NT2/D1 (cell line): ENCODE measurements at regions not wholly inside any gene's neighbourhood (a gene's known extent, or its start where the extent isn't known, plus 50 kb on each side); places are given as distances from the start of the nearest gene placed in this dataset.

Source experiments
- DNase-seq: peaks from one replicate; pipeline ENCODE4 v3.0.0-alpha.2; 2011; ENCODE audit warnings: low read depth, low spot score
- H3K27me3 ChIP-seq: 2 replicates; pipeline ENCODE4 v1.6.0; 2011; ENCODE audit warnings: mild to moderate bottlenecking; ENCODE audit not compliant: insufficient read length, insufficient read depth
- H3K36me3 ChIP-seq: 2 replicates; pipeline ENCODE4 v1.6.1; 2011; ENCODE audit warnings: mild to moderate bottlenecking, low read length, mixed read lengths; ENCODE audit not compliant: insufficient read depth, insufficient read length
- H3K4me1 ChIP-seq: 2 replicates; pipeline ENCODE4 v1.5.1; 2011; ENCODE audit not compliant: insufficient read depth, insufficient read length
- H3K4me3 ChIP-seq: 2 replicates; pipeline ENCODE4 v1.5.1; 2011; ENCODE audit warnings: low read depth; ENCODE audit not compliant: insufficient read length
- H3K9ac ChIP-seq: 2 replicates; pipeline ENCODE4 v1.6.0; 2011; ENCODE audit warnings: low read depth; ENCODE audit not compliant: insufficient read length
- H3K9me3 ChIP-seq: 2 replicates; pipeline ENCODE4 v1.5.1; 2011; ENCODE audit warnings: mild to moderate bottlenecking, low read length; ENCODE audit not compliant: insufficient read depth
- SUZ12 ChIP-seq: IDR thresholded peaks from 2 replicates; pipeline ENCODE4 v1.6.1; 2011; ENCODE audit not compliant: insufficient read length, insufficient read depth; ENCODE audit errors: extremely low read depth
- YY1 ChIP-seq: IDR thresholded peaks from 2 replicates; pipeline ENCODE4 v1.6.1; 2011; ENCODE audit not compliant: insufficient read length, insufficient read depth
- ZNF274 ChIP-seq: IDR thresholded peaks from 2 replicates; pipeline ENCODE4 v1.6.1; 2011; ENCODE audit warnings: mild to moderate bottlenecking, low read depth, low read length

GRCh38 chr5:39566029-39566428 is 141.2 kb upstream of the DAB2 start:
- Histone ChIP-seq H3K9me3 (no peaks in the 10 kb centered on the region), H3K27me3 (no peaks in the 10 kb centered on the region), H3K36me3 (no peaks in the 10 kb centered on the region), H3K9ac (no peak overlapping the region), H3K4me3 (no peak overlapping the region), H3K4me1 (no peaks in the 10 kb centered on the region)
- no peak for DNase-seq
- no peak for TF ChIP-seq SUZ12
- TF ChIP-seq YY1, result no peak
- TF ChIP-seq ZNF274, result no peak

GRCh38 chr5:39561421-39561820 is 136.6 kb upstream of the DAB2 start:
- H3K4me3 ChIP-seq, result no peak overlapping the region
- H3K4me1 ChIP-seq, result no peaks in the 10 kb centered on the region
- TF ChIP-seq ZNF274 (no peak), SUZ12 (no peak), YY1 (no peak)
- no peaks in the 10 kb centered on the region for H3K27me3 ChIP-seq
- DNase-seq, result no peak
- H3K9me3 ChIP-seq, result no peaks in the 10 kb centered on the region
- no peak overlapping the region for H3K9ac ChIP-seq
- no peaks in the 10 kb centered on the region for H3K36me3 ChIP-seq

GRCh38 chr5:39560726-39561125 is 135.9 kb upstream of the DAB2 start:
- no peak overlapping the region for H3K9ac ChIP-seq
- H3K4me3 ChIP-seq, result no peak overlapping the region
- TF ChIP-seq ZNF274, result no peak
- no peak for TF ChIP-seq SUZ12
- no peak for TF ChIP-seq YY1
- DNase-seq, result no peak
- H3K9me3 ChIP-seq, result no peaks in the 10 kb centered on the region
- no peaks in the 10 kb centered on the region for H3K27me3 ChIP-seq
- no peaks in the 10 kb centered on the region for H3K36me3 ChIP-seq
- H3K4me1 ChIP-seq, result no peaks in the 10 kb centered on the region

- Histone ChIP-seq H3K27me3 (no peaks in the 10 kb centered on the region), H3K9me3 (no peaks in the 10 kb centered on the region), H3K4me3 (no peak overlapping the region), H3K36me3 (no peaks in the 10 kb centered on the region), H3K9ac (no peak overlapping the region), H3K4me1 (no peaks in the 10 kb centered on the region)
- TF ChIP-seq YY1 (no peak), ZNF274 (no peak), SUZ12 (no peak)
- no peak for DNase-seq
Measured at GRCh38 chr5:39559923-39560322, 135.1 kb upstream of the DAB2 start.

GRCh38 chr5:39558541-39558940 is 133.8 kb upstream of the DAB2 start:
- Histone ChIP-seq H3K9me3 (no peaks in the 10 kb centered on the region), H3K4me3 (no peak overlapping the region), H3K9ac (no peak overlapping the region), H3K4me1 (no peaks in the 10 kb centered on the region), H3K36me3 (no peaks in the 10 kb centered on the region), H3K27me3 (no peaks in the 10 kb centered on the region)
- DNase-seq, result no peak
- TF ChIP-seq YY1 (no peak), ZNF274 (no peak), SUZ12 (no peak)

GRCh38 chr5:39555788-39556187 is 131.0 kb upstream of the DAB2 start:
- no peak for DNase-seq
- Histone ChIP-seq H3K9ac (no peak overlapping the region), H3K4me3 (no peak overlapping the region), H3K36me3 (no peaks in the 10 kb centered on the region), H3K4me1 (no peaks in the 10 kb centered on the region), H3K9me3 (no peaks in the 10 kb centered on the region), H3K27me3 (no peaks in the 10 kb centered on the region)
- TF ChIP-seq YY1, result no peak
- no peak for TF ChIP-seq SUZ12
- TF ChIP-seq ZNF274, result no peak

- DNase-seq, result peak; percentile 13
- Histone ChIP-seq H3K27me3 (no peaks in the 10 kb centered on the region), H3K9me3 (no peaks in the 10 kb centered on the region), H3K36me3 (no peaks in the 10 kb centered on the region), H3K4me3 (no peak overlapping the region), H3K9ac (no peak overlapping the region), H3K4me1 (no peaks in the 10 kb centered on the region)
- no peak for TF ChIP-seq ZNF274
- TF ChIP-seq YY1, result no peak
- no peak for TF ChIP-seq SUZ12
Measured at GRCh38 chr5:39547553-39548154, 122.9 kb upstream of the DAB2 start.

GRCh38 chr5:39544941-39545340 is 120.2 kb upstream of the DAB2 start:
- no peak for DNase-seq
- no peaks in the 10 kb centered on the region for H3K36me3 ChIP-seq
- H3K27me3 ChIP-seq, result no peaks in the 10 kb centered on the region
- H3K4me3 ChIP-seq, result no peak overlapping the region
- no peaks in the 10 kb centered on the region for H3K4me1 ChIP-seq
- H3K9me3 ChIP-seq, result no peaks in the 10 kb centered on the region
- TF ChIP-seq SUZ12 (no peak), ZNF274 (no peak), YY1 (no peak)
- no peak overlapping the region for H3K9ac ChIP-seq
